ENCODE measurements at regions not wholly inside any gene's neighbourhood (a gene's known extent, or its start where the extent isn't known, plus 50 kb on each side); places are given as distances from the start of the nearest gene placed in this dataset.

DNA sequence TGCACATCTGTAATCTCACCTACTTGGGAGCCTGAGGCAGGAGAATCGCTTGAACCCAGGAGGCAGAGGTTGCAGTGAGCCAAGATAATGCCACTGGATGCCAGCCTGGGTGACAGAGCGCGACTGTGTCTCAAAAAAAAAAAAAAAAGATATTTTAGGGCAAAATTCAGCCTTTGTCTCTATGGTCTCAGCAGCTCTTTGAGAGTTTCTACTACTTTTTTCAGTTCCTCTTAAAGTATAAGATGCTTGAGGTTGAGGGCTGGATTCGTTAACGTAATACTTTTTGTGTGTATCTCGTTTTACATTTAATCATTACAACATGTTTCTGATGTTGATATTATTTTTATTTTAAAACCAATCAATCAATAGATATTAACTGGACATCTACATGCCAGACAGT, 381.2 kb upstream of the TBL1XR1 start:
- DNase-seq = no peak

DNA sequence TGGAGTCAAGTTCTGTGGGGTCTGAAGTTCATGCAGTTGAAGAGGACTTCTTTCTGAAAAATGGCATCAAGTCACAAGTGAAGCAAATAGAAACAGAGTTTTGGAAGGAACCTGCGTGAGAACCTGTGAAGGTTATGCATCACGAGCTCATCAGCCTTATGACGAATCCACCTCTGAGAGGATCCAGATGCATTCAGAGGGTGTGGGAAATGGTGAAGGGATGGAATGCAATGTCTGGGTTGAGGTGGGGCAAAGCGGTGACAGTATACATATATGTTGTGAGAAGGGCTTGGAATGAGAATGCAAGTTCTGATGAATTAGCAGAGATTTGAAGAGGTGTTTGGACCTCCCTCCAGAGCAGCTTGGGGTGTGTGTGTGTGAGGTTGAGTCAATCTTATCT, 382.1 kb upstream of the TBL1XR1 start:
- DNase-seq = no peak

DNA sequence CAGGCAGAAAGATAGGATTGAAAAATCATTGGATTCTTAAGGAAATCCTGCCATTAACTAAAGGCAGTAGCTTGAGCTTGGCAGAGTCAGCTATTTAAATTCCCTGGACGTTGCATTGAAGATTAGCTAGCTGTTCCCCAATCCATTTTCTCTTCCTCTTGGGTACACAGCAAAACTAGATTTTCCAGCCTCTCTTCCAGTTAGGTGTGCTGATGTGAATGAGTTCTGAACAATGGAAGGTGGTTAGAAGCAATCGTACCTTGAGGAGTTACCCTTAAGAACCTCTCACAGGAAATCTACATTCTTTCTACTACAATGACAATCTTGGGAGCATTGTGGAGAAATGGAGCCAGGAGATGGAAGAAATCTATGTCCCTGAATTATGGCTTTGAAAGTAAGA, 383.2 kb upstream of the TBL1XR1 start:
- DNase-seq = no peak

DNA sequence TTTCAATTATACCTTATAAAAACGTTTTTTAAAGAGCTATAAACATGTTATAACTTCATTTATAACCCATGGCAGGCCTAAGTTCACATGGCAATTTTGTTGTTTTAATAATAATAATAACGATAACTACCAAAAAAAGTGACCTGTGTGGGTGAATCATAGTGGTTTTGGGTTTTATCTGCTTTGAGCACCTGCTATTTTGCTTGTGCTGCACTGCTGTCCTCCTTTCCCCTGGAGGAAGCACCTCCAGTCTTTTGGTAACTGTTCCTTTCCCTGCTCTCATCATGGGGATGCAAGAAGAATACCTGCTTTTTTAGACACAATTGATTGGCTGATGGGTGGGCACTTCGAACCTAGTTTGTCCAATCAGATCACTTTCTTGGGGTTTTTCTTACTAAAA, 388.0 kb upstream of the TBL1XR1 start:
- DNase-seq = no peak

DNA sequence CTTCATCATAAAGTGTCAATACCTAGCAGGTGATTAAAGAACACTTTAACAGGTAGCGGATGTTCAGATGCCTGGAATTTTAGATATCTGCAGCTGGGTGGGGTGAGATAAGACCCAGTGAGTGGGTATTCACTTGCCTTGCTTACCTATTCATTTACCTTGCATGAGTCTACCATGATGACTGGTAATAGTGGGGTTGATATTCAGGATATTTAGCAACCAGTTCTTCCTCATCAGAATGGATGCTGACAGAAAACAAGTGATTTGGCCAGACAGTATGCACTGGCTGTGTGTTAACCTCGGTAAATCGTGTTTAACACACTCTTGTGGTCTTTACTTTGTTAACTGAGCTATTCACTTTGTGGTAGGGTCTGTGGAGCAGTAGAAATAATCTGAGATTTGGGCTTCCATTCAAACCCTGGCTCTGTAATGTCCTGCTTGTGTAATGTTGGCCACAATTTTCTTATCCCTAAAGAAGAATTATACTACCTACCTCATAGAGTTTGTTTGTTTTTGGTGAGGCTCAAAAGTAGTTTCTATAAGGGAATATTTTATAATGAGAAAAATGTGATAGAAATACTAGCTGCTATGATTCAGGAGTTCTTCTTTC, 391.9 kb upstream of the TBL1XR1 start:
- DNase-seq = no peak

DNA sequence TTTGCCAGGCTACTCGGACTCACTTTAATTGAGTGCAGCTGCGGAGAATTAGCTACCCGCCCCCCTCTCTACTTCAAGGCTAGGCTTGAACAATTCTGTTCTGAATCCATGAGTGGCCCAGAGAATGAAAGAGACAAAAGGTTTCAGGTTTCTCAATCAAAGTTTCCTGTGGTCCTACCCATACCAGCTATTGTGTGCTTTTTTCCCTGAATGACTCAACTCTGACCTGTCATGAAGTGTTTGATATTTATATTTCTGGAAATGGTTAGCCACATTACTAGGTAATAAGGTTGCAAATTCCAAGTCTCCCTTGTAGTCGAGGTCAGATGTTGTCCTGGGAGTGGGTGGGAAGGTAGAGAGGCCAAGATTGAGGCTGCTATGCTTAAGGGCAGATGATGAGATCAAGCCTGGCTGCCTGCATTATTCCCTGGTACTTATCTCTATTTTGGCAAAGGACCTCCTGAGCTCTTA, 392.7 kb upstream of the TBL1XR1 start:
- DNase-seq = peak in 1 of 2 donors; percentile 41

DNA sequence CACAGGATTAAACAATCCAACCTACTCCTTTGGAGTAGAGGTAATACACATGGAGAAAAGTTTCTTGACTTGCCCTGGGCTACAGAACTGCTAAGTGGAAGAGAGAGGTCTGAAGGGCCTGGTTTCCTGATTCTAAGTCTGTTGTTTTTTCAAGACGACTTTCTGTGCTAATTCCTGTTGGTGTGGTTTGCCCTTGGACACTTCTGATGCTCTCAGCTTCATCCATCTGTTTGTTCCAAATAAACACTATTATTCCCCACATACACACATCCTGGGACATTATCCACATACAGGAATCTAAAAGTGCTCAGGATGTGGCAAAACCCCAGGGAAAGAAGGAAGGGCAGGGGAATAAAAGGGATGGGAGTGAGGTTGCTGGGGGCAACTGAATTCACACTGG, 393.5 kb upstream of the TBL1XR1 start:
- DNase-seq = no peak

DNA sequence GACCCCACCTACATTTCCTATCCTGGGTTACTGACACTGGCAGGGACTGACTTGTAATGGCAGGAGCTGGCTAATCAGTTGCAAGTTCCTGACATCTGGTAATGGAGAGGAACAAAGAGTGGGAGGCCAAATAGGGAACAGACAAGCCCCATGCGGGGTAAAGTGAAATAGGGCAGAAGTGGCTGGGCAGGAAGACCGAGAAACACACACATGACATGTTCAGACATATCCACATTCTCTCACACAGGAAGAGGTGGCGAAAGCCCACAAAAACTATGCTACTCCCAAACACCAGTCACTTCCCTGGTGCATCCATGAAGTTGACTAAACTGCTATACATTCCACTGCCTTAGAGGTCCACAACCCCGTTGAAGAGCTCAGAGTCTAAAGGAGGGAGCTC, 394.1 kb upstream of the TBL1XR1 start:
- DNase-seq = peak; percentile 93 to 95

DNA sequence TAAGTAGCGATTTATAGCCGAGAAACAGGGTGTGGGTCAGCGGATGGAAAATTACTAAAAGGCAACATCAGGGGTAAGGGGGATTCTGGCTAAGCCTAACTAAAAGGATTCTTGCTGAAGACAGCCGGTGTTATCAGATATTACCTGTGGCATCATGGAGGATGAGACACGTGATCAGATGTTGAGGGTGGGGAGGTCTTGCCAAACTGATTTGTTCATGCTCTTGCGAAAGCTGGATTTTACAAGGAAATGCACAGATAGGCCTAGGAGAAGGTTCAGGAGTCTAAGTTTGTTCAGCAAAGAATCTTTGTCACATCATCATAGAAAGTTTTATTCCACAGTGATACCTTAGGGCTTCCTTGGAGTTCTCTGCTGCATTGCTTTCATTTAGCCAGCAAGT, 396.8 kb upstream of the TBL1XR1 start:
- DNase-seq = peak in 1 of 2 donors; percentile 31

DNA sequence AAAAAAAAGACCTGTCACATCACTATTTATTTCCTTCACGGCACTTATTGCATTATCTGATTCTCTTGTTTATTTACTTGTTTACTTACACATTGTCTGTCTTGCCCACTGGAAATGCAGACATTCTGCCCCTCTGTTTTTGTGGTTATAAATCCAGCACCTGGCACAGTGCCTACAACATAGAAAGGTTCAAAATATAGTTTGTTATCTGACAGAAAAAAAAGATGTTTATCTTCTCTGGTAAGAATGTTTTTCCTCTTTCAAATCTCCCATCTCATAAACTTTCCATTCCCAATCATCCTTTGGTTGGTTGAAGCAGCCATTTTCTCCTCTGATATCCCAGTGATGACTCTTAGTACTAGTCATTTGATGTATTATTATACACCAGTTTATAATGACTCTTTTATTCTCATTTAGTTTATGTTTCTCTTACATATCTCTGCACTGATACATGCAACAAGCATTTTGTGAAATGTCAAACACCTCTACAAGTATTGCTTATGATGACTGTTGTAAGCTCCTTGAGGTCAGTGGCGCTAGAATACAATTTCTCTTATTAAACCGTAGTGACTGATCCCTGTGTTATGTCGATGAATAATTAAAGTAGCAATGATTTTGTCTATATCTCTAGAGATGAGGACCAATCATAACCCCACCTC, 398.4 kb upstream of the TBL1XR1 start:
- no peak for DNase-seq

DNA sequence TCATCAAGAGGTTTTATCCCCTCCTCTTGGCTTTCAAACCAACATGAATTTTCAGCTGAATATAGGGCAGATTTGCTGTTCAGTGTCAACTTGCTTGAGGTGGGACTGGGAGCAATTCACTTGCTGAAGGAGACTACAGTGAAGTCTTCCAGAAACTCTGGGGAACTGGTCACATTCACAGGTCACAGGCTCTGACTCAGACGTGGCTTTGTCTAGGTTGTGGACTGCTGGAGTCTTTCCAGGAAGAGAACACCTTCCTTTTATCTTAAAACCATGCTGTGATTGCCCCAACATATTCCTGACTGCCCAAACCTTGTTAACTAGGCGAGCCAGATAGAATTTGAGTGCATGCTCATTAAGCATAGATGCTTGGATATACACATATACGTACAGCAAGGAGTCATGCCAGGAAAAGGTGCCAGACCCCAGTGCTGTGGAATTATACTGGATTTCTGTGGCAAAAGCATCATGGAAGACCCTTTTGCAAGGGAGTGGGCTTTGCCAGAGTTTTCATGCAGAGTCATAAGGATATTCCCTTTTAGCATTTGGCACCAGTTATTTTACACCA, 399.1 kb upstream of the TBL1XR1 start:
- DNase-seq = no peak

DNA sequence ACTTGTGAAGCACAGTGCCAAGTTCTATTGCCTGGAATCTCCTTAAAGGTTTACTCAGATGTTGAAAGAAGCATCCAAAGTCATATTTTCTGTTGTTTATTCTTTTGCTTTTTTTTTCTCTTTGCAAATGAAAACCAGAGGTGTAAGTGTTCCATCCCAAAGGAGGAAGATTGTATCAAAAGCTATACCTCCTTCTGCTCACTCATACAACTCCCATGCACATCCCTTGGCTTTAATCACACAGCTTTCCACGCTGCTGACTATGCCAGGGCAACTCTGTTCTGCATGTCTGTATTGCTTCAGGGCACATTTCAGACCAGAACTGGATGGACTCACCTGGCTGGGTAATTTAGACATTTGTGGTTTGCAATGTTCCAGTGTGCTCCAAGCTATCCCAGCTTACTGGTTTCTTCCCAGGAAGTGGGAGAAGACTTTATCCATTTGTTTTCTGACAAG, 399.6 kb upstream of the TBL1XR1 start:
- DNase-seq = no peak

DNA sequence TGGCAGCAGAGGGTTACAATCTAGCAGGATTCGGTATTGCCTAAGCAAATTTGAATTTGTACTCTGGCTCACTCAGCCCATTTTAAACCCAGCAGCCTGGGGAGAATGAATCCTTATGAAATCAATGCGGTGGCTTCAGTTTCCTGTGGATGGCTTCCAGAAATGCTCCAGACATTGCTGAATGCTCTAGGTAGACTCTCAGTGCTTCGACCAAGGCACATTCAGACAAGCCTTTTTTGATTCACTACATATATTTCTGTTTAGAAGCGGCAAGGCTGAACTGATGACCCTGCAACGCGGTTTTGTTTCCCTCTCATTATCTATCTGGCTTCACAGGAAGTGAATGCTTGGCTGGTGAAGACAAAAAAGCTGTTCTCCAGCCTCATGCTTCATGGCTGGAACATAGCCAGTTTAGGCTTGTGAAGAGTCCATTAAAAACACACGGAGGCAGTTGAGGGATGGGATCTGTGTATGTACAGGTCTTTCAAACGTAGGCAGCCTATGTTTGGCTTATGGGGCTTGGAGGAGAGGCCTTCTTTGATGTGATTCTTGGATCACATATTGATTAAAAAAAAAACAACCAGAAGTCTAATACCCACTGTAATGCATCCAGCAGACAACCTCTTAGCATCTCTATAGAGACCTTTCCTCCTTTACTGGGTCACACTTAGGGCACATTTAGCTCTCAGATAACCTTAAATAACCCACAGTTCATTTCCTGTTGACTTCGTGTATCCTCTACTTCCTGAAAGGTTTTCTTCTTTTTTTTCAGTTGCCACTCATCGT, 400.2 kb upstream of the TBL1XR1 start:
- DNase-seq = peak in 1 of 2 donors; percentile 52

DNA sequence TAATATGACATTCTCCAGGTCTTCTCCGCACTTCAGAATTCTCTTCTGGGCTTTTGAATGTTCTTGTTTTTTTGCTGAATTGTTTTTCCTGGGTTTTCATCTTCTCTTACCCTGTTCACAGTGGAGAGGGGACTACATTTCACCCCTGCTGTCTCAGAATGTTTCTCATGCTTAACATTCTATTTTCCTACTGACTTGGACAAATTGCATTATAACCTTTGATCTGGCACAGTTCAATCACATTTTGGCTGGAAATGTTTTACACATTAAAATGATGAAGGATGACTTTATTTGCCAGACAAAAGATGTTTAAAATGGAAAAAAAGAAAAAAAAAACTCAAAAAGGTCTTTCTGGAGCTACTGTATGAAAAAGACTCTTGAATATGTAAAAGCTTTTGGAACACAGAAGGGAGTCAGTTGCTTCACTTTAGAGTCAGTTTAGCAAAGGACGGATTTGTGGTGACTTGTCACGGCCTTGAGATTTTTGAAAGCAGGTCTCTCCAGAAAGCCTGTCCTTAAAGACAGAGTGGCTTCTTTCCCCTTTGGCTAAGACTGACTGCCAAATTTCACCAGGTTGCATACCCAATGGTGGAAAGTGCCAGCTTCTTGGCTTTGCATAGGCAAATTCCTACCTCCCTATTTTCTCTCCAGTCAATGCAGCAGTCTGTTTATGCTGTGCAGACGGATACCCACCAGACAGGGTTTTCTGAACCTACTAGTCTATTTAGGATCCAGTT, 401.0 kb upstream of the TBL1XR1 start:
- DNase-seq = no peak

DNA sequence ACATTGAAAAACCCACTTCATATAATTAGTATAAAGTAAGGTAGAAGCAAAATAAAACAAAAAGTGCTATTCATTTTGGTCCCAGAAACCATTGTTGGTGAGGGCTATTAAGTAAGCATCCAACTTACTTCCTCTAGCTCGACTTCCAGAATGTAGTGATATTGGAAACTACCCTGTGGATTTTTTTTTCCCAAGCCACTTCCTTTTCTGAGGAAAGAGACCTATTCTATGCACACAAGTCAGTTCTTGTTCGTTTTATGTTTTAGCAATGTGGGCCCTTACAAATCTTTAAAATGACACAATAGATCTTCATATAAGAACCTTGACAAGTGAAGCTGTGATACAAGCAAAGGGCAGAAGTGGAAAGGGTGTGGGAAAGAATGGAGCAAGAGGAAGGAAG, 402.0 kb upstream of the TBL1XR1 start:
- peak; percentile 81 to 84 for DNase-seq

DNA sequence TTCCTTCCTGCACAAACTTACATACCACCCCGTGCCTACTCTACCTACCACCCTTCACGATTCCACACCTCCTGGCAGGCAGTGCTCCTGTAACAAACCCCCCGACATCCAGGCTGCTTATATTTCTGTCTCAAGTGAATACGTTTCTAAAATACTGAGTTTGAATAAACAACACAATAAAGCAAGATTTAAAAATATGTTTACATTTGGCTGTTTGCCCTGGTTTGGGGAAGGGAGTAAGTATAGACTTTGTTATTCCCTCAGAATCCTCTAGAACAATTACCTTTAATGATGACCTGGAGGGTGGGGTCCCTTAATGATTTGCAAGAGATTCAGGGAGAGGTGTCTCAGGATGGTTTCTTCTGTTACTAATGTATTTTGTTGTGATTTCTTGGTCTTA, 402.6 kb upstream of the TBL1XR1 start:
- DNase-seq = no peak

DNA sequence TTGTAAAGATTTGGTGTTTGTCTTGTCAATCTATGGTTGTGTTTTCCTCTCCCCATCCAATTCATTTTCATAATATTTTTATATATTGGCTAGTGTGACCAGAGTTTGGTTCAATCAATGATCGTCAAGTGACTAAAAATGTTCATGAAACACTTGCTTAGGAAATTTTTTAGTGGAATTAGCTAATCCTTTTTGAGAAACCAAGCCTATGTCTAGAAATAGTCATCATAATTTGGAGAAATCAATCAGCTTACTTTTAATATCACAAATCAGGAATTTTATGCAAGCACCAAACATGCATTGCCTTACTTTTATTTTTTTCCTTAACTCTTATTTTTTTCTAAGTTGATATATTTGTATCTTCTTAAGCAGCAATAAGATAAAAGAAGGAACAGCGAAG, 403.1 kb upstream of the TBL1XR1 start:
- peak in 1 of 2 donors; percentile 50 for DNase-seq

DNA sequence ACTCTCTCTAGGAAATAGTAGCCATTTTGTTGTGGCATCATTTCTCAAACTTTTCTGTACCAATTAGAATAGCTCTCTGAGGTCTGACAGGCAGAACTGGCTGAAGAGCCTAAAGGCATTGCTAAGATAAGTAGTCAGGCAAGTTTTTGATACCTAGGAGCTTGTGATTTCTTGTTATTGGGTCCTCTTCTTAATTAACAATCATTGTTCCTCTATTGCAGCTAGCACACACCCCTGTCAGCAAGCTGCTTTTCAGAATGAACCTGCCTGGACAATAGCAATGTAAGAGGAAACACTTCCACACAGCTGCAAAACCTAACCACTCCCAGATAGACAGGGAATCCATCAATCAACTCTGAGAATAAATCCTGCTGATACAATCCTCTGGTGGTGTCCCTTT, 403.9 kb upstream of the TBL1XR1 start:
- no peak for DNase-seq

DNA sequence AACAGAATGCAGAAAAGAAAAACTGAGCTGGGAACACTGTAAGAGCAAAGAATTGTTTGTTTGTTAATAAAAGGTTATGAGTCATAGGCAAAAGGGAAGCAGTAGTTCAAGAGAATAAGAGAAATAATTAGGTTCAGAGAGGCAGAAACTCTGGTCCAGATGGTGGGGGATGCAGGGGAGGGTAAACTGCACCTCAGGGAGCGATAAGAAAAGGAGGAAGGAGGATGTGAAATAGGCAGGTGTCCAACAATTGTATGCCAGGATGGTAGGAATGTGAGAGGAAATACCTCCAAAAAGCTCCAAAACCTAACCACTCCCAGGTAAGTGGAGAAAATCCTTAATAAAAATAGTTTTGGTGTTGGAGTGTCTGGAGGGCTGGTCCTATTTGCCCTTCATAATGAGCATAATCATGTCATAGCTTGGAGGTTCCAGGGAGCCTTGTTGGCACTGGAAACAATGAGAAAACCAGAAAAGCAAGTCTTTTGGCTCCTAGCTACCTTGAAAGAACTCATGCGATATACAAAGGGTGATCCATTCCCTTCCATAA, 405.4 kb upstream of the TBL1XR1 start:
- DNase-seq = peak in 1 of 2 donors; percentile 38

DNA sequence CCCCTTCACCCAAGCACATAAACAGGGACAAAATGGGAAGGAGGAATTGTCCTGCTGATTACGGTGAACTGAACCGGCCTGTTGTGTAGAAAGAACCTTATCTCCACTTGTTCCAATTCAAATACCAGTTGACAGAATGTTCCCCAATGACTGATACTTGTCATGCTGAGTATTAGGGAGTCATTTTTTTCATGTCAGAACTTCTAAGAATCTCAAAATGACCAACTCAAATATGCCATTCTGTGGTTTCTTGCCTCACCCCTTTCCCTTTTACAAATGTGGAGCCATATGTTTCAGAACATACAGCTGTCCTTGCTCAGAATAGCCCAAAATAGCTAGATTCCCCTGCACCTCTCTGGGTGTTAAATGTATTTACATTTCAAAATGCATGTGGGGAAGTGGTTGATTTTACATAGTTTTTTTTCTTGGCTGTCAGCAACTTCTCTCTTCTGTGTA, 405.9 kb upstream of the TBL1XR1 start:
- peak; percentile 70 to 86 for DNase-seq

DNA sequence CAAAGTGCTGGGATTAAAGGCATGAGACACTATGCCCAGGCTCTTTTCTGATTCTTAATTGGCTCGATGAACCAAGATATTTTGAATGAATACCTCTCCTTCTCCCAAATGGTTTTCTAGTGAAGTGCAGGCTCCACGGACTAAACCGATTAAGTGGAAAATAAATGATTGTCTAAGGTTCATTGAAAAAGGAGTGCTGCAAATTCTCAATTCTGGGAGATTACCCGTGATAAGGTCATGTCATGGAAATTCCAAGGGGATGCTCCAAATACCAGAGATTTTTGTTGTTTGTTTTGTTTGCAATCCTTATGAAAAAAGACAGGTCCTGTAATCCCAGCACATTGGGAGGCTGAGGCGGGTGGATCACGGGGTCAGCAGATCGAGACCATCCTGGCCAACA, 406.9 kb upstream of the TBL1XR1 start:
- no peak for DNase-seq

DNA sequence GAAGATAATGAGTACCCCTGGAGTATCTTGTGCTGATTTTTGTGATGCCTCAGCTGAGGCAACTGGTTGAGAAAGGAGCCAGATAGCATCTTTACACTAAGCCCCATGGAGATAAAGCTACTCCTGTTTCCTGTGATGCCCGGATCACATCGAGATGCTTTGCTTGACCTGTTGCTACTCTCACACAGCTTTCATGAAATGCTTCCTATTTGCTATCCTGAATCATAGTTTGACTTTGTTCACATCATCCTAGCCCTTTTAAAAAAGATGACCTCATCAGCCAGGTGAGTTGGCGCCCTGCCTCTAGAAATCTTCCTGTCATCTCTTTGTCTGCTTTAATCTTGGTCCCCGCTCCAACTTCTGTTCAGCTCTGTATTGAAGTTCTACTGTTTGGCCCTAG, 409.6 kb upstream of the TBL1XR1 start:
- DNase-seq = no peak

Measured in inflammatory macrophage (primary cell).